H1 (cell line): ENCODE measurements at regions not wholly inside any gene's neighbourhood (a gene's known extent, or its start where the extent isn't known, plus 50 kb on each side); places are given as distances from the start of the nearest gene placed in this dataset.

Experiments
- CTCF ChIA-PET: fragments of 300-600 bp; sonication (Branson Sonifier 250); formaldehyde crosslinking; loops from one replicate; lab custom pipeline; 2021; ENCODE audit not compliant: partially characterized antibody; lab: Charles Lee
- POLR2A ChIA-PET: fragments of 300-600 bp; sonication (Branson Sonifier 250); formaldehyde crosslinking; loops from one replicate; lab custom pipeline; 2021; ENCODE audit warnings: inconsistent platforms; ENCODE audit not compliant: partially characterized antibody; lab: Charles Lee
- DNase-seq, 2 experiments: peaks; one replicate each; pipeline versions ENCODE4 v3.0.0 to v3.0.0-alpha.2; 2010 to 2022; ENCODE audit warnings: low spot score in 2 of 2, low read depth in 1 of 2, mixed read lengths in 1 of 2
- FAIRE-seq: peaks from 2 replicates; lab custom pipeline; 2011; peaks lifted over from hg19 to GRCh38; lab: Jason Lieb, UNC
- H2AFZ ChIP-seq: 2 replicates; pipeline ENCODE4 v1.8.1; 2012; ENCODE audit warnings: low read length, inconsistent platforms
- H2AK5ac ChIP-seq: 2 replicates; pipeline ENCODE4 v1.6.1; 2013; ENCODE audit warnings: low read depth, low read length
- H2BK120ac ChIP-seq: replicated peaks from 2 replicates; pipeline ENCODE3; 2013; ENCODE audit warnings: low read depth, low read length, inconsistent platforms
- H2BK12ac ChIP-seq: 2 replicates; pipeline ENCODE4 v1.6.1; 2013; ENCODE audit warnings: low read depth, low read length
- H2BK15ac ChIP-seq: 2 replicates; pipeline ENCODE4 v1.6.1; 2013; ENCODE audit warnings: low read length
- H2BK20ac ChIP-seq: 2 replicates; pipeline ENCODE4 v1.6.1; 2013; ENCODE audit warnings: low read length
- H2BK5ac ChIP-seq: 2 replicates; pipeline ENCODE4 v1.6.1; 2013; ENCODE audit warnings: low read depth, low read length
- H3K14ac ChIP-seq: 2 replicates; pipeline ENCODE4 v1.6.1; 2013; ENCODE audit warnings: inconsistent platforms; ENCODE audit not compliant: insufficient read length
- H3K18ac ChIP-seq: 2 replicates; pipeline ENCODE4 v1.6.1; 2013; ENCODE audit warnings: low read length; ENCODE audit errors: extremely low read depth
- H3K23ac ChIP-seq: 2 replicates; pipeline ENCODE4 v1.6.1; 2013; ENCODE audit warnings: inconsistent platforms; ENCODE audit not compliant: insufficient read length
- H3K23me2 ChIP-seq: 2 replicates; pipeline ENCODE4 v1.6.1; 2013; ENCODE audit warnings: low read depth, low read length
- H3K27ac ChIP-seq: 2 replicates; pipeline ENCODE4 v1.6.1; 2011; ENCODE audit warnings: low read depth, low read length, inconsistent platforms
- H3K27me3 ChIP-seq, 4 experiments: replicated peaks in 1 of 4; 1 replicate in 1 of 4; 2 replicates in 3 of 4; pipeline versions ENCODE4 v1.6.1 to v1.8.1; 2011 to 2013; ENCODE audit warnings: low read length in 3 of 4, mild to moderate bottlenecking in 3 of 4, inconsistent platforms in 2 of 4, mixed read lengths in 2 of 4, moderate library complexity in 1 of 4; ENCODE audit not compliant: control insufficient read depth in 3 of 4, insufficient read depth in 3 of 4; ENCODE audit errors: extremely low read depth in 1 of 4
- H3K36me3 ChIP-seq, 4 experiments: 2 replicates each; pipeline versions ENCODE4 v1.6.1 to v1.8.1; 2011 to 2013; ENCODE audit warnings: mild to moderate bottlenecking in 4 of 4, low read length in 3 of 4, moderate library complexity in 2 of 4, control low read depth in 1 of 4, inconsistent platforms in 1 of 4; ENCODE audit not compliant: insufficient read depth in 4 of 4, control insufficient read depth in 2 of 4
- H3K4ac ChIP-seq: replicated peaks from 2 replicates; pipeline ENCODE3; 2013; ENCODE audit warnings: low read length, low read depth, mixed read lengths, inconsistent platforms; ENCODE audit not compliant: insufficient read length
- H3K4me1 ChIP-seq, 4 experiments: replicated peaks in 1 of 4; 1 replicate in 1 of 4; 2 replicates in 3 of 4; pipeline versions ENCODE4 v1.6.1 to v1.8.1; 2011 to 2013; ENCODE audit warnings: low read length in 3 of 4, inconsistent platforms in 2 of 4, mixed read lengths in 1 of 4; ENCODE audit not compliant: insufficient read depth in 4 of 4, control insufficient read depth in 3 of 4
- H3K4me2 ChIP-seq, 2 experiments: 2 replicates each; pipeline versions ENCODE4 v1.6.1 to v1.8.1; 2011 to 2013; ENCODE audit warnings: low read depth in 2 of 2, low read length in 2 of 2, control low read depth in 1 of 2, inconsistent platforms in 1 of 2, mild to moderate bottlenecking in 1 of 2; ENCODE audit not compliant: insufficient read depth in 1 of 2
- H3K4me3 ChIP-seq, 4 experiments: fragments of 200-600, 300-600 bp in 1 of 4; sonication (generic), shearing (Covaris generic), sonication (Bioruptor Twin) in 1 of 4; 2 replicates each; pipeline versions ENCODE4 v1.5.1 to v1.8.1; 2011 to 2016; ENCODE audit warnings: low read length in 4 of 4, low read depth in 3 of 4, control low read depth in 2 of 4, inconsistent platforms in 2 of 4, mild to moderate bottlenecking in 2 of 4, mixed read lengths in 1 of 4, moderate library complexity in 1 of 4; ENCODE audit not compliant: insufficient read depth in 2 of 4; ENCODE audit errors: extremely low read depth in 1 of 4
- H3K56ac ChIP-seq: replicated peaks from 2 replicates; pipeline ENCODE3; 2013; ENCODE audit warnings: low read depth, mild to moderate bottlenecking, mixed read lengths, low read length, inconsistent platforms; ENCODE audit not compliant: insufficient read length
- H3K79me1 ChIP-seq: 2 replicates; pipeline ENCODE4 v1.6.1; 2013; ENCODE audit warnings: low read depth, low read length, control low read depth
- H3K79me2 ChIP-seq, 2 experiments: 2 replicates each; pipeline versions ENCODE4 v1.6.1 to v1.8.1; 2012 to 2013; ENCODE audit warnings: low read length in 2 of 2, mild to moderate bottlenecking in 2 of 2, inconsistent platforms in 1 of 2; ENCODE audit not compliant: insufficient read depth in 2 of 2, control insufficient read depth in 1 of 2
- H3K9ac ChIP-seq, 4 experiments: replicated peaks in 1 of 4; 1 replicate in 1 of 4; 2 replicates in 3 of 4; pipeline versions ENCODE4 v1.6.1 to v1.8.1; 2011 to 2013; ENCODE audit warnings: low read depth in 3 of 4, low read length in 3 of 4, control low read depth in 2 of 4, mild to moderate bottlenecking in 2 of 4, moderate library complexity in 2 of 4, inconsistent platforms in 1 of 4; ENCODE audit errors: extremely low read depth in 1 of 4
- H3K9me3 ChIP-seq, 2 experiments: 2 replicates each; pipeline versions ENCODE4 v1.6.1 to v1.8.1; 2012 to 2013; ENCODE audit warnings: mild to moderate bottlenecking in 2 of 2, moderate library complexity in 2 of 2, control low read depth in 1 of 2, inconsistent platforms in 1 of 2, low read depth in 1 of 2, low read length in 1 of 2, mixed read lengths in 1 of 2; ENCODE audit not compliant: insufficient read depth in 2 of 2
- H4K20me1 ChIP-seq, 2 experiments: replicated peaks in 1 of 2; 2 replicates each; pipeline versions ENCODE3 to v1.8.1; 2011 to 2013; ENCODE audit warnings: inconsistent platforms in 2 of 2, low read length in 2 of 2, mild to moderate bottlenecking in 1 of 2; ENCODE audit not compliant: insufficient read depth in 2 of 2, control insufficient read depth in 1 of 2
- H4K5ac ChIP-seq: 2 replicates; pipeline ENCODE4 v1.6.1; 2013; ENCODE audit warnings: low read length, low read depth, mixed read lengths, inconsistent platforms; ENCODE audit not compliant: insufficient read length
- H4K8ac ChIP-seq: 2 replicates; pipeline ENCODE4 v1.8.0; 2013; ENCODE audit warnings: mild to moderate bottlenecking, moderate library complexity, low read length, inconsistent platforms; ENCODE audit not compliant: insufficient read depth; ENCODE audit errors: extremely low read depth
- H4K91ac ChIP-seq: replicated peaks from 2 replicates; pipeline ENCODE3; 2013; ENCODE audit warnings: low read length, mixed read lengths, inconsistent platforms; ENCODE audit not compliant: insufficient read length
- CEBPB ChIP-seq: IDR thresholded peaks from 2 replicates; pipeline ENCODE4 v1.6.1; 2012; ENCODE audit warnings: low read depth, low read length
- CHD2 ChIP-seq: IDR thresholded peaks from 2 replicates; pipeline ENCODE4 v1.6.1; 2012; ENCODE audit warnings: low read length, improper control_type of control experiment
- GABPA ChIP-seq: IDR thresholded peaks from 2 replicates; pipeline ENCODE4 v1.6.1; 2011; ENCODE audit warnings: mild to moderate bottlenecking, low read length, moderate library complexity, borderline replicate concordance; ENCODE audit not compliant: insufficient read depth
- TEAD4 ChIP-seq: IDR thresholded peaks from 2 replicates; pipeline ENCODE4 v1.6.1; 2012; ENCODE audit warnings: low read depth, low read length, inconsistent platforms, mixed read lengths

GRCh38 chr1:95183952-95184351 is 50.1 kb upstream of the RWDD3 start:
- no peak overlapping the region for H2BK15ac ChIP-seq
- H3K36me3 ChIP-seq = no peaks in the 10 kb centered on the region
- no peaks in the 10 kb centered on the region for H3K23me2 ChIP-seq
- no peak overlapping the region for H3K18ac ChIP-seq
- no peak overlapping the region for H4K5ac ChIP-seq
- POLR2A ChIA-PET = no interaction called here
- H2BK20ac ChIP-seq = no peak overlapping the region
- H2BK12ac ChIP-seq = no peak overlapping the region
- H4K91ac ChIP-seq = no peak overlapping the region
- TF ChIP-seq GABPA (no peak), CHD2 (no peak), CEBPB (no peak), TEAD4 (no peak)
- H3K79me1 ChIP-seq = no peaks in the 10 kb centered on the region
- H2AFZ ChIP-seq = no peak overlapping the region
- H3K9ac ChIP-seq = no peak overlapping the region
- no peaks in the 10 kb centered on the region for H3K9me3 ChIP-seq
- CTCF ChIA-PET = interaction anchor here (0.7 to 0.8 kb wide), 2 partner anchors 14 to 356 kb away, joined by 3 read pairs; no protein-coding TSS in a partner anchor
- H2BK120ac ChIP-seq = no peak overlapping the region
- no peaks in the 10 kb centered on the region for H3K79me2 ChIP-seq
- H3K4me1 ChIP-seq = no peaks in the 10 kb centered on the region
- H3K56ac ChIP-seq = no peak overlapping the region
- no peak overlapping the region for H2AK5ac ChIP-seq
- H3K23ac ChIP-seq = no peak overlapping the region
- H3K27me3 ChIP-seq = no peaks in the 10 kb centered on the region
- H4K8ac ChIP-seq = no peak overlapping the region
- DNase-seq (no peak), FAIRE-seq (no peak)
- H3K14ac ChIP-seq = no peak overlapping the region
- H3K4ac ChIP-seq = no peak overlapping the region
- H3K27ac ChIP-seq = no peak overlapping the region
- H4K20me1 ChIP-seq = peaks cover 0 to 2% of the 10 kb centered on the region in 2 experiments
- no peak overlapping the region for H3K4me3 ChIP-seq
- H3K4me2 ChIP-seq = no peak overlapping the region
- no peak overlapping the region for H2BK5ac ChIP-seq
